Inferior parietal cortex (tissue), 1 donor: ENCODE measurements at regions not wholly inside any gene's neighbourhood (a gene's known extent, or its start where the extent isn't known, plus 50 kb on each side); places are given as distances from the start of the nearest gene placed in this dataset.

Experiments used
- DNase-seq: peaks from one replicate; pipeline ENCODE4 v3.0.0-alpha.2; 2016; ENCODE audit errors: extremely low spot score

GRCh38 chr15:62684123-62684808, 358.3 kb upstream of the TPM1 start:
- no peak for DNase-seq

DNA sequence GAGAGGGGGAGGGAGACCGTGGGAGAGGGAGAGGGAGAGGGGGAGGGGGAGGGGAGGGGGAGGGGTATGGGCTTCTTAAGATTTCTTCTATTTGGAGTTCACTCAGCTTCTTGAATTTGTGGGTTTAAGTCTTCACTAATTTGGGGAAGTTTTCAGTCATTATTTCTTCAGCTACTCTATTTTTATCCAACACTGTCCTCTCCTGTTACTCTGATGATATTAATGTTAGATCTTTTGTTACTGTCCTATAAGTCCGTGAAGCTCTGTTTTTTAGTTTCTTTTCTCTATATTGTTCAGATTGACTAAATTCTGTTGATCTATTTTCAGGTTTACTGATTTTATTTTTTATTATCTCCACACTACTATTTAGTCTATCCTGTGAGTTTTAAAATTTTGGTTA, 351.5 kb upstream of the TPM1 start:
- DNase-seq: no peak

DNA sequence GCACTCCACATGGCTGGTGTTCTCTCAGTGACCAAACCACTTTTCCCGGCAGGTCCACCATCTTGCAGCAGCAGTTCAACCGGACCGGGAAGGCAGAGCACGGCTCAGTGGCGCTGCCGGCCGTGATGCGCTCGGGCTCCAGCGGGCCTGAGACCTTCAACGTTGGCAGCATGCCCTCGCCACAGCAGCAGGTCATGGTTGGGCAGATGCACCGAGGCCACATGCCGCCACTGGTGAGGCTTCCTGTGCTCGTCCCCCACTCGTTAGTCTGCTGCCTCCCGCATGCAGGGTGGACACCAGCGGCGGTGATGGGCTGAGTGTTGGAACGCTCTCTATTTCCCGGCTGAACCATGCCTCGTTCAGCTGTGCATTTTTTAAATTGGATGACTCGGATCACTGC, 344.9 kb upstream of the TPM1 start:
- DNase-seq: no peak

- no peak for DNase-seq
Measured at GRCh38 chr15:62698646-62699045, 343.9 kb upstream of the TPM1 start.

DNA sequence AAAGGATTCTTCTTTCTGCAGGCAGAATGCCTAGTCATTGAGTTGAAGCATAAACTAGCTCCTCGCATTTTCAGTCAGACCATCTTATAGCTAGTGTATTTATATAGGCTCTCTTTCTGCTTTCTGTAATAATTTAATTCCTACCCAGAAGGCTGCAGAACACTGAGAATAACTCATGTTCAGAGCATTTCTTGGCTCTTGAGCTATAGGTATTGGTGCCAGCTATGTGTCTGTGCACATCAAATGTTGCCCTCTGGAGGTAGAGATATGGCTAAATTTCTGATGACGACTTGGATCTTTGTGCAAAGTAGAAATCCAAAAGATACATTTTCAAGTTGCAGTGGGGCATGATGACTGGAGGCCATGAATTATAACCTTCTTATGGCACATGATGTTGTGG, 336.2 kb upstream of the TPM1 start:
- no peak for DNase-seq

GRCh38 chr15:62708470-62708869, 334.1 kb upstream of the TPM1 start:
- no peak for DNase-seq

DNA sequence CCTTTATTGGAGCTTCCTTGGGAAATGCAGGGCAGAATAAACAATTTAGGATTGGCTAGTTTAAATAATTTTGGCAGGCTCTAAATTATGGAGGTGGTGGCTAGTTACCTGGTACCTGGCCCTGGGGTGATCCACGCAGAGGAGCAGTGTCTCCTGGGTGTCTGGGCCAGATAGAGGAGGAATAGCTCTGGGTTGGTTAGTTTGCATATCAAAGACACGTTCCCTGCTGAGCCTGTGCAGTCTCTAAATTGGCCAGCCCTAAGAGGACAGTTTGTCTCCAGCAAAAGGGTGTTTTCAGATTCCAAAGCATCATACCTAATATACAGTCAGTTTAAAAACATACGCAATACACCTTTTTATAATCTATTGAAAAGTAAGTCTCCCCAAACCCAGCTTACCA, 333.3 kb upstream of the TPM1 start:
- DNase-seq: no peak

DNA sequence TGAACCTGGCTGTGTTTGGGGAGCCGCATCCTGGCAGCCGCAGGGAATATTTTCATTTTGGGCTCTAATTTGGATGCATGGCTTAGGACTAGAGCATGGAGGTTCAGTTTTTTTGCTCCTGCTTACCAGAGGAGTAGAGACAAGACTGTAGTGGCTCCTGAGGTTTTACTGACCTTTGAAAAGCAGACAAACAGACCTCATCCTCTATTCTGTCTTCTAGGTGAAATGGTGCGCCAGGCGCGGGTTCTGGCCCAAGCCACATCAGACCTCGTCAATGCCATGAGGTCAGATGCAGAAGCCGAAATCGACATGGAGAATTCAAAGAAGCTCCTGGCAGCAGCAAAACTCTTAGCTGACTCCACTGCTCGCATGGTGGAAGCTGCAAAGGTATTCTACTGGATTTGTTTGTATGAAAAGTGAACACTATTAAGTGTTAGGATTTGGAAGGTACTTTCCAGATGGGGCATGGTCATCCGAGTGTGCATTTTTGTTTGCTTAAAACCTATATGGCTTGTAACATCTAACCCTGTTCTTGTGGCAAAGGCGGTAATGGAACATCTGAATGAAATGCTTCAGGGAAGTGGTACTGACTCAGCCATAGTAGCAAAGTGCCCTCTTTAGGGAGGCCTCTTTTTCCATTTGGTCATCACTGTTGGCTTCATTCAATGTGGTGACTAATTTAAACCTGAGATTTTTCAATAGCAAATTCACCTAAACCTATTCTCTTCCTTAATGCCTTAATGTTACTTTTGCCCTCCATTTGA, 330.7 kb upstream of the TPM1 start:
- DNase-seq: no peak

- no peak for DNase-seq
Measured at GRCh38 chr15:62712455-62712839, 330.1 kb upstream of the TPM1 start.

- no peak for DNase-seq
Measured at GRCh38 chr15:62715946-62716345, 326.6 kb upstream of the TPM1 start.

DNA sequence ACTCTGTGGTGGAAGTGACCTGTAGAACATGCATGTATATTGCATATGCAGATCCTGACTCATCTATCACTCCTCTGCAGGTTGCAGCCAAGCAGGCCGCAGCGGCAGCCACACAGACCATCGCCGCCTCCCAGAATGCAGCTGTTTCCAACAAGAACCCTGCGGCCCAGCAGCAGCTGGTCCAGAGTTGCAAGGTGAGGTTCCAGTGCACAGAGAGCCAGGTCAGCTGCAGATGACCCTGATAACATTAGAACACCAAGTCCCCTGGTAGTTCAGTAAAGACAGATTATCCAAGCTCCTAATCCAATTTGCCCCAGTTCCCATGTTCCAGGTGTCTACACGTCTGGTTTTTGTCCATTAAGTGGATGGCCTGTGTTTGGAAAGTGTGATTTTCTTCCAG, 325.1 kb upstream of the TPM1 start:
- no peak for DNase-seq

DNA sequence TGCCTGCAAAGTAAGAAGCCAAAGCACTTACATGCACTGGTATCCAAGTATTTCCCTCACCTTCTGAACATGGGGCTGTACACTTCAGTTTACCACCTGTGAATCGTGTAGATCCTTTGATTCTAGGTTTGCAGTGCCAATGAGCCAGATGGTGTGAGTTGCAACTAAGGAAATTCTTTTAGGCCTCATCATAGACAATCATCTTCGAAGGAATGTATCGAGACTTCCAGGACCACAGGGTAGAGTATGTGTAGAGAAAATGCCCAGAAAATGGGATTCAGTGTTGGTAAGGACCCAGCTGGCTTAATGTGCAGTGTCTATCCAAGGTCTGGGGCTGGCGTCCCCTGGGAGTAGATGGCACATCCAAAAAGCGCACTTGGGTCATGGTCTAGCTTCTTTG, 323.2 kb upstream of the TPM1 start:
- no peak for DNase-seq

GRCh38 chr15:62722237-62722636, 320.3 kb upstream of the TPM1 start:
- no peak for DNase-seq

DNA sequence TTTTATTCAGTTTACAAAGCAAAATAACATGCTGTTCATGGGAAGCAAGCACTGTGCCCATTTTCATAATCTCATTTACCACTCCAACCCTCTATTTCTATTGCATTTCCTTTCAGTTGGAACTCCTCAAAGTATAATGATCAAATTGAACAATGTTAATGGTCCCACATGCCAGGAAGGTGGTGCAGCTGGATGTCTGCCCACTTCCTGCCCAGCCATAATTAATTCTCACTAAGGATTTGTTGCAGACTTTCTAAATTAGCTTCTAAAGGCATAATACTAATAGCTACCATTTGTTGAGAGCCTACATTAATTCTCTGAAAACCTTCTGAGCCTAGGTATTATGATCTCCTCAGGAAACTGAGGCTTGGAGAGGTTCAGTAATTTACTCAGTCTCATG, 316.1 kb upstream of the TPM1 start:
- no peak for DNase-seq

- no peak for DNase-seq
Measured at GRCh38 chr15:62727501-62727900, 315.0 kb upstream of the TPM1 start.

- DNase-seq: no peak
Measured at GRCh38 chr15:62730825-62731224, 311.7 kb upstream of the TPM1 start.

DNA sequence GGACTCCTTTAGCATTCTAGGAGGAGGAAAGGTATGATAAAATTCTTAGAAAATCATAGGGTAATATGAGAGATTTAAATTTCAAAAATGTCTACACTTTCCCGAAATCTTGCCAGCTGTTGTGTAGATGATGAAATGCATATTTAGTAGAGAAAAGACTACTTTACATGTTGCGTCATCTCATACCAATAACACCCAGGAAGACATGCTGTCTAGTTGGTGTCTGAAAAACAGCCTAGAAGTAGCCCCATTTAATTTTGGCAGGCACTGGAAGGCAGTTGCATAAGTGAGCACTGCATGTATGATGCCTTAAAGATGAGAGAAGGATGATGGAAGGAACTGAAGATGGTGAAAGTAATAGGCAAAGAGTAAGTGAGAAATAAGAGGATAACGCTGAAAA, 310.5 kb upstream of the TPM1 start:
- DNase-seq: no peak

DNA sequence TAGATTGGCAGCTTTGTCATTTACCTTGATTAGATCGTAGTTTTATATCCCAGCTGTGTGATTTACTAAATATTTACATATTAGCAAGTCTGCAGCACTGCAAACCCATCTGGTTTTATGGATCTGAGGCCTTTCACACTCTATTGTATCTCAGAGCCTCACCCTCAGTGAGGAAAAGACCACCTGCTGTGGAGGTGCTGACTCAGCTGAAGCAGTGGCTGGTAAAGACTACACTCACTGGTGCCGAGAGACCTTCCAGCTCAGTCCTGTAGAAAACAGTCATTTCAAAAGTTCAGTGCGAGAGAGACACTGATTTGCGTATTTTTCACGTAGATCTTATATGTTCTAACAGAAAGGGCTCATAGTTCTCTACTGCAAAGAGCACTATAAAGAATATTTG, 307.8 kb upstream of the TPM1 start:
- no peak for DNase-seq

- DNase-seq: no peak
Measured at GRCh38 chr15:62736756-62737155, 305.8 kb upstream of the TPM1 start.

GRCh38 chr15:62737551-62737950, 305.0 kb upstream of the TPM1 start:
- DNase-seq: no peak

DNA sequence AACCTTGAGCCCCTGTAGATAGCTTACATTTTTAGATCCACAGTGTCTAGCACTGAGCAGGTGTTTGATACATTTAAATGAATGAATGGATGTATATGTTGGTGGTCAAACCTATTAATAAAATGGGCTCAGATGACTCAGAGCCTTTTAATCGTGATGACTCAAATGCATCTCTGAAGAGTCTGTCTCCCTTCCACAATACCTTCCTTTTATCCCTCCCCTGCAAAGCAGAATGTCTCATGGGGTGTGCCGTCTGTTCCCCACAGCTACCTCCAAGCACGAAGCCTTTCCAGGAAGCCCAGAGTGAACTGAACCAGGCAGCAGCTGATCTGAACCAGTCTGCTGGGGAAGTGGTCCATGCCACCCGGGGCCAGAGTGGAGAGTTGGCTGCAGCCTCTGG, 303.5 kb upstream of the TPM1 start:
- DNase-seq: no peak

DNA sequence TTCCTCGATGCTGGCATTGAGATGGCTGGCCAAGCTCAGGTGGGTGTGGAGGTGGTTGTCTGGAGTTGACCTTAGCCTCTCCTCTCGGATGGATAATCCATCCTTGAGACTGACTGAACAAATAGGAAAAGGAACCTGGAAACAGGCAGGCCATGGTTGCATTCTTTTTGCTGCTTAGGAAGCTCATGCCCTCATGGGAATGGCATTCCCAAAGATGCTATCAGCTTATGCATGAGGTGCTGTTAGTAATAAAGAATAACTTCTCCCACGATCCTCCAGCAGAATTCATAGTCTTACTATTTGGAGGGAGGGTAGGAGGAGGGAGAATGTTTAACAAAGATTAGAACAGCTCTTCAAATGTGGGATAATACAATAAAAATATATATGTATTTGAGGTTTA, 303.0 kb upstream of the TPM1 start:
- DNase-seq: no peak

- DNase-seq: peak; percentile 71
Measured at GRCh38 chr15:62740141-62741004, 302.2 kb upstream of the TPM1 start.
